Activated T-cell treated with anti-CD3 and anti-CD28 coated beads, Interleukin-2, amount 50 U/mL, for 24 hours (primary cell): ENCODE measurements at regions not wholly inside any gene's neighbourhood (a gene's known extent, or its start where the extent isn't known, plus 50 kb on each side); places are given as distances from the start of the nearest gene placed in this dataset.

Experiments used
- DNase-seq: peaks from one replicate; pipeline ENCODE4 v3.0.0-alpha.2; 2020
- H3K27ac Mint-ChIP-seq: 2 replicates; pipeline ENCODE4 v1.8.0; 2020; ENCODE audit warnings: mild to moderate bottlenecking, mixed read lengths
- H3K27me3 Mint-ChIP-seq: 2 replicates; pipeline ENCODE4 v1.8.0; 2020; ENCODE audit warnings: mixed read lengths
- H3K36me3 Mint-ChIP-seq: 2 replicates; pipeline ENCODE4 v1.8.0; 2020; ENCODE audit warnings: low read depth, mixed read lengths
- H3K4me1 Mint-ChIP-seq: 2 replicates; pipeline ENCODE4 v1.8.0; 2020; ENCODE audit warnings: low read depth, mixed read lengths
- H3K4me3 Mint-ChIP-seq: 2 replicates; pipeline ENCODE4 v1.8.0; 2020; ENCODE audit warnings: mild to moderate bottlenecking, moderate library complexity, mixed read lengths
- H3K9me3 Mint-ChIP-seq: 2 replicates; pipeline ENCODE4 v1.8.0; 2020; ENCODE audit warnings: mixed read lengths

DNA sequence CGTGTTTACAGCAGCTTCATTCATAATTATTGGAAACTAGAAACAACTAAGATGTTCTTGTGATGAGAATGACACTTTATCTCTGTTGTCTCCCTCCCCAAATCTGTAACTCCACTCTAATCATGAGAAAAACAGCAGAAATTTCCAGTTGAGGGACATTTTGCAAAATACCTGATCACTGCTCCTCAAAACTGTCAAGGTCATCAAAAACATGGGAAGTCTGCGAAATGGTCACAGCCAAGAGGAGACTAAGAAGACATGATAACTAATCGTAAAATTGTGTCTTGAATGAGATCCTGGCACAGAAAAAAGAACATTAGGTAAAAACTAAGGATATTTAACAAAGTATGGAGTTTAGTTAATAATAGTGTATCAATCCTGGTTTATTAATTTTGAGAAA lies 204.2 kb downstream of the CYLD start:
- no peak overlapping the region for H3K4me3 Mint-ChIP-seq
- peaks cover 4% of the 10 kb centered on the region for H3K27me3 Mint-ChIP-seq
- H3K36me3 Mint-ChIP-seq, result no peaks in the 10 kb centered on the region
- DNase-seq, result no peak
- no peak overlapping the region for H3K27ac Mint-ChIP-seq
- no peaks in the 10 kb centered on the region for H3K9me3 Mint-ChIP-seq
- no peaks in the 10 kb centered on the region for H3K4me1 Mint-ChIP-seq

DNA sequence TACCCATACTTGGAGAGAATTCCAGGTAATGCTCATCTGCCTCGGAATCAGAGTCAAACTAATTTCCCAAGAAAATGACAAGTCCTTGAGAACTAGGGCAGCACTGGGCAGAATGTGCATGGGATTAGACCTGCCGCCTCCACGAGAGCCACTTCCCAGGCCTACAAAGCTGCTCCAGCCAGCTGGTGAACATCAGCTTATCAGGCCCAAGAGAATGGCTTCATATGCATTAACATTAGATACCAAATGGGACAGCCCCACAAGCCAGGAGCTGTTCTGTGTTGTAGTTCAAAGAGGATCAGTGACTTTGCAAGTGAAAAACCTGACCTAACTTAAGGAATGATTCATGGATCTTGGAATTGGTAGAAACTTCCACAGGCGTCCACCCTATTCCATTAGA lies 203.3 kb downstream of the CYLD start:
- Mint-ChIP-seq H3K27ac (no peak overlapping the region), H3K27me3 (peaks cover 2% of the 10 kb centered on the region), H3K4me1 (no peaks in the 10 kb centered on the region), H3K9me3 (no peaks in the 10 kb centered on the region), H3K36me3 (no peaks in the 10 kb centered on the region), H3K4me3 (no peak overlapping the region)
- no peak for DNase-seq

DNA sequence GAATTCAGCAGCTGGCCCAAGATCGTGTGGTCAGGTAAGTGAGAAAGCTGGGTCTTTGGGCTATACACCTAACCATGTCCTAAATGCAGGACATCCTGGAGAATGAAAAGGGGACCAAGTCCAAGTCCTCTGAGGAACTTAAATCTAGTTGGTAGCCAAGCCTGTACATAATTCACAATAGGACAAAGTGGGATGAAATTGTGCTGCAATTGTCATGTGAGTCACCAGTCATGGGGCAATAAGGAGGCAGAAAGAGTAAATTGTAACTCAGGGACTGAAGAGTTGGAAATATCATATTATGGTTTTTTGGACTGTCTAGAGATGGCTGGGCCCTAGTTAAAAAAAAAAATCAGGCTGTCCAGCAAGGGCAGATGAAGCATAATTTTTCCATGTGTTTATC lies 202.6 kb downstream of the CYLD start:
- DNase-seq, result no peak
- no peak overlapping the region for H3K4me3 Mint-ChIP-seq
- no peaks in the 10 kb centered on the region for H3K36me3 Mint-ChIP-seq
- H3K4me1 Mint-ChIP-seq, result no peaks in the 10 kb centered on the region
- H3K9me3 Mint-ChIP-seq, result no peaks in the 10 kb centered on the region
- H3K27me3 Mint-ChIP-seq, result peaks cover 4% of the 10 kb centered on the region
- H3K27ac Mint-ChIP-seq, result no peak overlapping the region

DNA sequence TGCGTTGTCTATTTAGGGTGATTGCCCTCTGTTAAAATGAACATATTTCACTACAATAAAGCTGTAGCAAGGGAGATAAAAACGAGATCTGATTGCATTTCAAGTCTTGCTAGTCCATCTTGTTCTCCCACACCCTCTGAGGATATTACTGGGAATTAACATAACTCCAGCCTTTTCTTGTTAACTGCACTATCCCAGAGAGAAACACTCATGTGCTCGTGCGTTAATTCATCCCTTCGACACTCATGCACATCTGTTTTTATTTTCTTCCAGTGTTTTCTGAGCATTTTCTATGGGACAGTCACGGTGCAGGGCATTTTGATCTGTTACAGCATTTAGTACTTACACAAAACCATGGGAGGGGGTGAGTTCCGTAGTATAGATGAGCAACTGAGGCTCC lies 202.1 kb downstream of the CYLD start:
- Mint-ChIP-seq H3K4me3 (no peak overlapping the region), H3K27ac (no peak overlapping the region), H3K9me3 (no peaks in the 10 kb centered on the region), H3K27me3 (peaks cover 6% of the 10 kb centered on the region), H3K36me3 (no peaks in the 10 kb centered on the region), H3K4me1 (no peaks in the 10 kb centered on the region)
- DNase-seq, result no peak

DNA sequence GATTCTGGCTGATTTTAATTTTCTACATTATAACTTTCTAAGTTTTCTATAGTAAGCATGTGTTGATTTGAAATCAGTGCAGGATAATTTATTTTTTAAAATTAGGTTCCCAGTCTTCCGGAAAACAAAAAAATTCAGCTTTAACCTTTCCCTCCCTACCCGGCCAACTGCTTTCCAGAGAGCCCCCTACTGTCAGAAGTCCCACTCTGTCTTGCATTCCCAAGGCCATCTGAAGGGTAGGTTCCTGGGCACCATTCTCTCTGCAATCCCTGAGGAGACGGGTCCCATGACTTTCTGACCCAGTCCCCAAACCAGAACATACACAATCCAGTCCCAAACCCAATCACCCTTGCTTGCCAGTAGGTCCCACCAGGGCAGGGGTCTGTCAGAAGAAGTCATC lies 200.3 kb downstream of the CYLD start:
- no peak overlapping the region for H3K27ac Mint-ChIP-seq
- peaks cover 13% of the 10 kb centered on the region for H3K27me3 Mint-ChIP-seq
- no peaks in the 10 kb centered on the region for H3K36me3 Mint-ChIP-seq

GRCh38 chr16:50941681-50942080 lies 199.8 kb downstream of the CYLD start:
- no peaks in the 10 kb centered on the region for H3K4me1 Mint-ChIP-seq
- H3K36me3 Mint-ChIP-seq, result no peaks in the 10 kb centered on the region
- DNase-seq, result no peak
- H3K27me3 Mint-ChIP-seq, result peaks cover 13% of the 10 kb centered on the region
- no peaks in the 10 kb centered on the region for H3K9me3 Mint-ChIP-seq
- H3K27ac Mint-ChIP-seq, result no peak overlapping the region
- H3K4me3 Mint-ChIP-seq, result no peak overlapping the region

More for the DNA sequence above, 200.3 kb downstream of the CYLD start:
- Mint-ChIP-seq H3K9me3 (no peaks in the 10 kb centered on the region), H3K4me1 (no peaks in the 10 kb centered on the region), H3K4me3 (no peak overlapping the region)
- DNase-seq, result no peak

DNA sequence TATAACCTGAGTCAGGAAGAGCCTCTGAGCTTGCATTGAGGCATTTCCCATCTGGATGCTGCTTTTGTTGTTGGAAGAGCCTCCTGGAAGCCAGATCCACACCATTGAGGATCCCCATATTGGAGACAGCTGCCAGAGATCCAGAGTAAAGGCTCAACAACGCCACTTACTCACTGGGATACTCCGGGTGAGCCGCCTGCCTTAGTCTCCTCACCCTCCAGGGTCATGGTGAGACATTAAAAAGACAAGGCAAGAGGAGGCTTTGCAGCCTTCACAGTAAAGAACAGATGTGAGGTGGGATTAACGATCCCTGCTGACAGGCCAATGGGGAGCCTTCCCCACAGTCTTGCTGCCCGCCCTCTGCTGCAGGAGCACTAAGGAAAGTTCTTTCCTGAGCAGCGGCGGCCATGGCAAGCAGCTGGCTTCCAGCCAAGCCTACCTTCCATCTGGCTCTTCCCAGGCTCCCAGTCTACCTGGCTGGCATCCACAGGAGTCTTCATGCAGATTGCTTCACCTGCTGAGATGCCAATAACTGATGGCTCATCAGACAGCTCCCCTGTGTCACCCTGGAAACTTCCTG lies 198.5 kb downstream of the CYLD start:
- no peaks in the 10 kb centered on the region for H3K9me3 Mint-ChIP-seq
- H3K36me3 Mint-ChIP-seq, result no peaks in the 10 kb centered on the region
- DNase-seq, result no peak
- no peak overlapping the region for H3K27ac Mint-ChIP-seq
- no peak overlapping the region for H3K4me3 Mint-ChIP-seq
- no peaks in the 10 kb centered on the region for H3K4me1 Mint-ChIP-seq
- peaks cover 18% of the 10 kb centered on the region for H3K27me3 Mint-ChIP-seq

DNA sequence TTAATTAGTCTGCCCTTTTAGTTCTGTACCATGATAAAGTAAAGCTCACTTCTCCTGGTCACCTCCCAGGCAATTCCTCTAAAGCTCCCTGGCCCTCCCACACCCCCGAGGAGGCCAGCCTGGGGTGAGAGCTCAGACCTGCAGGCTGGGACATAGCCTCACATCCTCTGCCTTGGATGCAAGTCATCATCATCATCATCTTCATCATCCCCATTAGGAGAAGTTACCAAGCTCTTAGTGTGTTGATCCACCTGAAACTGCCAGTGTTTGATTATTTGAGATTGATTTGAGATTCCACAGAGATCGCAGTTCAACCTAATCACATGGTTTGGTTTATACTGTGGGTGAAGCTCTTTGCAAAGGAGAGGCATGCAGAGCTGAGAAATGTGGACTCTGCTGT lies 197.5 kb downstream of the CYLD start:
- no peak for DNase-seq
- peaks cover 18% of the 10 kb centered on the region for H3K27me3 Mint-ChIP-seq
- H3K36me3 Mint-ChIP-seq, result no peaks in the 10 kb centered on the region
- H3K4me1 Mint-ChIP-seq, result no peaks in the 10 kb centered on the region
- H3K9me3 Mint-ChIP-seq, result no peaks in the 10 kb centered on the region
- no peak overlapping the region for H3K4me3 Mint-ChIP-seq
- no peak overlapping the region for H3K27ac Mint-ChIP-seq

- DNase-seq, result no peak
- Mint-ChIP-seq H3K36me3 (no peaks in the 10 kb centered on the region), H3K27me3 (peaks cover 18% of the 10 kb centered on the region), H3K9me3 (no peaks in the 10 kb centered on the region), H3K4me3 (no peak overlapping the region), H3K4me1 (no peaks in the 10 kb centered on the region), H3K27ac (no peak overlapping the region)
These were observed 197.0 kb downstream of the CYLD start for GRCh38 chr16:50938932-50939331.

- Mint-ChIP-seq H3K36me3 (no peaks in the 10 kb centered on the region), H3K4me1 (no peaks in the 10 kb centered on the region), H3K27ac (no peak overlapping the region), H3K27me3 (peaks cover 18% of the 10 kb centered on the region), H3K9me3 (no peaks in the 10 kb centered on the region), H3K4me3 (no peak overlapping the region)
- DNase-seq, result no peak
These were observed 191.4 kb downstream of the CYLD start for GRCh38 chr16:50933262-50933661.

GRCh38 chr16:50932348-50932935 lies 190.6 kb downstream of the CYLD start:
- Mint-ChIP-seq H3K36me3 (no peaks in the 10 kb centered on the region), H3K27ac (no peak overlapping the region), H3K9me3 (no peaks in the 10 kb centered on the region), H3K4me3 (no peak overlapping the region), H3K27me3 (peaks cover 17% of the 10 kb centered on the region), H3K4me1 (no peaks in the 10 kb centered on the region)
- no peak for DNase-seq

DNA sequence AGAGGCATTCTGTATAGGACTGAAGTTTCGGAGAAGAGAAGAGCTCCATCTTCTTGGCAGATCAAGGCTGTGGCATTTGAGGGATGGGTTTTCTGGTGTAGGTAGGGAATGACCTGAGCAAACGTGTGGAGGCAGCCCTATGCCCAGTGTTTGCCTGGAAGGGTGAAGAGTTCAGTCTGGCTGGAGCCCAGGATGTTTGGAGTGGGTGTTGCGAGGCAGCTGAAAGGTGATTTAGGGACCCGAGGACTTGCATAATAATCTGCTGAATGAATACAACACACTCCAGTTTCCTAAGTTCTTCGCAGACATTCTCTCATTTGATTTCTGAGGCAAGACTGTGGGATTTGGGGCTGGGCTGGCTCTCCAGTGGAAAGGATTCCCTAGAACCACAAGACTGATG lies 186.2 kb downstream of the CYLD start:
- Mint-ChIP-seq H3K36me3 (no peaks in the 10 kb centered on the region), H3K27ac (no peak overlapping the region), H3K9me3 (no peaks in the 10 kb centered on the region), H3K27me3 (peaks cover 10% of the 10 kb centered on the region), H3K4me3 (no peak overlapping the region), H3K4me1 (no peaks in the 10 kb centered on the region)
- DNase-seq, result no peak

GRCh38 chr16:50925758-50926357 lies 184.0 kb downstream of the CYLD start:
- H3K9me3 Mint-ChIP-seq, result no peaks in the 10 kb centered on the region
- no peak for DNase-seq
- H3K27ac Mint-ChIP-seq, result no peak overlapping the region
- peaks cover 6% of the 10 kb centered on the region for H3K27me3 Mint-ChIP-seq
- H3K4me3 Mint-ChIP-seq, result no peak overlapping the region
- H3K36me3 Mint-ChIP-seq, result no peaks in the 10 kb centered on the region
- H3K4me1 Mint-ChIP-seq, result no peaks in the 10 kb centered on the region

GRCh38 chr16:50924759-50925545 lies 183.1 kb downstream of the CYLD start:
- DNase-seq, result no peak
- no peaks in the 10 kb centered on the region for H3K4me1 Mint-ChIP-seq
- no peaks in the 10 kb centered on the region for H3K36me3 Mint-ChIP-seq
- no peak overlapping the region for H3K27ac Mint-ChIP-seq
- H3K4me3 Mint-ChIP-seq, result no peak overlapping the region
- H3K9me3 Mint-ChIP-seq, result no peaks in the 10 kb centered on the region
- H3K27me3 Mint-ChIP-seq, result no peaks in the 10 kb centered on the region
